HG02885 (cell line): ENCODE measurements at regions not wholly inside any gene's neighbourhood (a gene's known extent, or its start where the extent isn't known, plus 50 kb on each side); places are given as distances from the start of the nearest gene placed in this dataset.
"Not testable (repeated sequence)": the region's sequence is repeated elsewhere in the genome, so short reads cannot be mapped to it uniquely, and the experiment has no call there.

Source experiments
- ATAC-seq: cut with Tn5 transposase; IDR thresholded peaks from one replicate; pipeline ENCODE4 v1.9.1; 2021; ENCODE audit warnings: mild to moderate bottlenecking; ENCODE audit not compliant: unreplicated experiment, poor library complexity

GRCh38 chr10:31172925-31173324 lies 141.3 kb upstream of the ZNF438 start:
- no peak for ATAC-seq

GRCh38 chr10:31173752-31174151 lies 142.1 kb upstream of the ZNF438 start:
- ATAC-seq = no peak

GRCh38 chr10:31179091-31179680 lies 139.8 kb upstream of the ZEB1 start:
- no peak for ATAC-seq

- no peak for ATAC-seq
Observed at GRCh38 chr10:31186225-31187000, 132.6 kb upstream of the ZEB1 start.

GRCh38 chr10:31187182-31187581 lies 131.8 kb upstream of the ZEB1 start:
- ATAC-seq = no peak

GRCh38 chr10:31187607-31188210 lies 131.3 kb upstream of the ZEB1 start:
- no peak for ATAC-seq

GRCh38 chr10:31188792-31189406 lies 130.1 kb upstream of the ZEB1 start:
- ATAC-seq = no peak

- no peak for ATAC-seq
Observed at GRCh38 chr10:31190488-31190887, 128.5 kb upstream of the ZEB1 start.

GRCh38 chr10:31192475-31192874 lies 126.5 kb upstream of the ZEB1 start:
- no peak for ATAC-seq

- ATAC-seq = no peak
Observed at GRCh38 chr10:31194986-31195385, 124.0 kb upstream of the ZEB1 start.

- ATAC-seq = no peak
Observed at GRCh38 chr10:31197886-31198285, 121.1 kb upstream of the ZEB1 start.

- no peak for ATAC-seq
Observed at GRCh38 chr10:31204090-31204489, 114.9 kb upstream of the ZEB1 start.

- ATAC-seq = no peak
Observed at GRCh38 chr10:31207636-31208035, 111.4 kb upstream of the ZEB1 start.

GRCh38 chr10:31209478-31209877 lies 109.5 kb upstream of the ZEB1 start:
- no peak for ATAC-seq

- ATAC-seq = no peak
Observed at GRCh38 chr10:31210190-31210589, 108.8 kb upstream of the ZEB1 start.

- no peak for ATAC-seq
Observed at GRCh38 chr10:31213959-31214358, 105.1 kb upstream of the ZEB1 start.

GRCh38 chr10:31215052-31215451 lies 104.0 kb upstream of the ZEB1 start:
- no peak for ATAC-seq

- no peak for ATAC-seq
Observed at GRCh38 chr10:31219306-31219705, 99.7 kb upstream of the ZEB1 start.

- ATAC-seq = not testable (repeated sequence)
Observed at GRCh38 chr10:31228780-31229179, 90.2 kb upstream of the ZEB1 start.

- no peak for ATAC-seq
Observed at GRCh38 chr10:31239961-31240360, 79.1 kb upstream of the ZEB1 start.

- peak; percentile 67 for ATAC-seq
Observed at GRCh38 chr10:31242902-31243301, 76.1 kb upstream of the ZEB1 start.
